Stimulated activated naive CD4-positive, alpha-beta T cell (primary cell): ENCODE measurements at regions not wholly inside any gene's neighbourhood (a gene's known extent, or its start where the extent isn't known, plus 50 kb on each side); places are given as distances from the start of the nearest gene placed in this dataset.

Experiments used
- DNase-seq, 6 experiments: peaks; one replicate each; lab custom pipeline; 2025; lab: John Stamatoyannopoulos, UW

DNA sequence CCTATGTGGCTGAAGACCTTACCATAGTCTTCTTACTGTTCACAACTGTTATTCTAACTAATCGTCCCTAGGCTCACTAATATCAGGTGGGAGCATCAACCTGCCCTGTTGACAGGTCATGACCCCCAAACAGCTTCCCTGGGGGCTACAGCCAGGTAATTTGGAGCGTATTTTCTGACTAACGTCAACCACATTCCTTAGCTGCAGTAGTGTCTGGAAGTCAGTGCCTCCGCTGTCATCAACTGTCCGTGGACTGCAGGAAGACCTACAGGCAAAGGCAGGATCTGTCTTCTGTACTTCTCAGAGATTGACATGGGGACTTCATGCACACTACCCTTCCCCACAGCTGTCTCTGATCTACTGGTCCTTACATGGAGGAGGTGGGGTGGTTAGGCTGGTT is 456.9 kb downstream of the BCL11A start:
- no peak for DNase-seq

- no peak for DNase-seq
Measured at GRCh38 chr2:60095903-60096302, 457.6 kb downstream of the BCL11A start.

DNA sequence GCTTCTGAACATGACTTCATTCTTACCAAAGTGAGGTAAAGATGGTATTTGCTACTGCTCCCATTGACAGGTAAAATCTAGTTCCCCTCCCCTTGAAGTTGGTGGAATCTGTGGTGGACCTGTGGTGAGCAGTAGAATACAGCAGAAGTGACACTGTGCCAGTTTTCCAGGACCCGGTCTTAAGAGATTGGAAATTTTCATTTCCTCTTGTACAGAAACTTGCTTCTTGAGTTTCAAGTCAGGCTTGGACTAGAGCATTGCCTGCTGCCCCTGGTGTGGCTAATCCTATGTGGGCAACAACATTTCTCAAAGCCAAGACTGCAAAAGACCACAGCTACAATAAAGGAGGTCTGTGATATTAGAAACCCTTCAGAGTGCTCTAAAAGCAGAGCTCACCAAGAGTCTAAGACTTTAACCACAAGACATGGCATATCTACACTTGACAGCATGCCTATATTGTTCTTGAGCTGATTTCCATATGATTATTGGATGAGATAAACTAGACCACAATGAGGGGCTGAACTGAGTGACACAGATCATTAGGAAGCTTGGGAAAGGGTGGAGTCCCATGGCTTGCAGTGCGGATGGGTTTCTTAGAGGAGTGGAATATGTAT is 458.1 kb downstream of the BCL11A start:
- DNase-seq: no peak

- no peak for DNase-seq
Measured at GRCh38 chr2:60094450-60094929, 459.0 kb downstream of the BCL11A start.

DNA sequence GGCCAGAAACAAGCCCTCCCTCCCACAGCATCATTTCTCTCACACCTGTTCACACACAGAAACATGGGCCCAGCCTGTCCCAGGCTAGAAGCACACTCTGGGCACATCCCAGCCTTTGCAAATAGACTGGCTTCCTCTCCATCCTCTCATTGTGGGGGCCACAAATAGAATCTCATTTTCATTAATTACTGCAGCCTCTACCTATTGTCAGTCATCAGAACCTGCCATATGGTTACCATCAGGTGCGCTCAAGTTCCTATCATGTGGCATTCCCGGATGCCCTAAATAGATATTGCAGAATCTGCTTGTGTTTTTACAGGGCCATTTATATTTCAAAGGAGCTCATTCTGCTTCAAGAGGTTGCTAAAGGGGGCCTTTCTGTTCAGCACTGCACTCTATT is 460.7 kb downstream of the BCL11A start:
- DNase-seq: no peak

- DNase-seq: no peak
Measured at GRCh38 chr2:60091894-60092293, 461.6 kb downstream of the BCL11A start.

GRCh38 chr2:60091266-60091665 is 462.2 kb downstream of the BCL11A start:
- no peak for DNase-seq

DNA sequence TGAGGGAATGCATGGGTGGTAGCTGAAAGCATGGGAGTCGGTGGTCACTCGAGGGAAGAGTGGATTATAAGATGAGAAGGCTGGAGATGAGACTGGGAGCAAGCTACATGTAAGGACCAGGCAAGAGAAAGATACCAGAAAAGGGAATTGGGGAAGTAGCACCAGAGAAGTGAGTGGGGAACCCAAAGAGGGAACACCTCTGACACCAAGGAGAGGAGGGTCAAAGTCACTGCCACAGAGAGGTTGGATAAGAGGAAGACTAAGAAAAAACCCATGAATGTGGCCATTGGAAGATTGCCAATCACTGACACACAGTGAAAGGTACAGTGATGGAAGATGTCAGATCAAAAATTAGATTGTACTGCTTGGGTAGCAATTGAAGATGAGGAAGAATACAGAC is 473.9 kb downstream of the BCL11A start:
- no peak for DNase-seq

GRCh38 chr2:60075048-60075447 is 478.4 kb downstream of the BCL11A start:
- DNase-seq: no peak

- no peak for DNase-seq
Measured at GRCh38 chr2:60073201-60073600, 480.3 kb downstream of the BCL11A start.

- DNase-seq: no peak
Measured at GRCh38 chr2:60072609-60073008, 480.8 kb downstream of the BCL11A start.

GRCh38 chr2:60071490-60071831 is 482.0 kb downstream of the BCL11A start:
- no peak for DNase-seq

- no peak for DNase-seq
Measured at GRCh38 chr2:60070736-60071489, 482.5 kb downstream of the BCL11A start.

DNA sequence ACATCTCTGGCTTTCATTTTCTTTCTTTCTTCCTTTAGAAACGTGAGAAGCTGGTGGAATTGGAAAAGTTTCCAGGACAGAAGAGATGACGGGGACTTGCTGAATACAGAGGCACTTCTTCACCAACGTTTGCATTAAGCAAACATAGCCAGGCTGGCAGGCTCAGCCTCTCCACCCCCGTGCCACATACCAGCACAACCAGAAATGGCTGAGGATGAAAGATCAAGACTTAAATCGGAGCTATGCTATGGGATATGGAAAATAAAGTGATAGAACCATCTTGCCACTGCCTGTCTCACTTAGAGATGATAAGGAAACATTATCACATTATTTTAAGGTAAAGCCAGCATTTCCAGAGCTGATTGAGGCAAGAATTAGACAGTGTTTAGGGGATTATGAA is 483.3 kb downstream of the BCL11A start:
- DNase-seq: no peak

DNA sequence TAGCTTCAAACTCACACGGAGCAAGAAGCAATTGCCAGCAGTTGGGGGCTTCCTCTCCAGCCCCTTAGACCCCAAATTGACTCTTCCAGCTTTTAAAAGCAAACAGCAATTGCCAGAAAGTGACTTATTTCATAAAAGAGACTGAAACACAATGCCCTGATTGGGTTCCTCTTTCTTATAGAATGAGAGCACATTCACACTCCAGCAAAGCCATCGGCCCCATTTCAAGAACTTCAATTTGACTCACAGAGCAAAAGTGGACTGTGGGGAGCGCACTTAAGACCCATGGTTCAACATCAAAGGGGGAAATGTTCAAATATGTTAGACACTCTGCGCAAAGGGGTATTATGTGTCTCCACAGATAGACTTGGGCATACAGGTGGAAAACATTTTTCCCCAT is 484.7 kb downstream of the BCL11A start:
- no peak for DNase-seq

DNA sequence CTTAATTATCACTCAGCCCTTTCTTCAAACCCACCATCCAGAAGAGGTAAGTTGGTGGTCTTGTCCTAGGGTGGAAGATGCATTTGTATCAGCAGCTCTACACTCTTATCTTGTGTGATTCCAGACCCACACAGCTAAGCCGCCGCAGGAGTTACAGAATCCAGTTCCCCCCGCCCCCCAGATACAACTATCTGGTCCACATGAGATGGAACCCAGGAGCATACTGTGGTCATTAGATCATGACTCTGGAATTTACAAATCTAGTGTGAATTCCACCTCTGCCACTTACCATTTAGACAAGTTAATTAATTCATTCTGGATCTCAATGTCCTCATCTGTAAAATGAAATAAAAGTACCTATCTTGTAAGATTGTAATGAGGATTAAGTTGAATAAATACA is 486.4 kb downstream of the BCL11A start:
- DNase-seq: no peak

GRCh38 chr2:60066096-60066839 is 487.2 kb downstream of the BCL11A start:
- no peak for DNase-seq

DNA sequence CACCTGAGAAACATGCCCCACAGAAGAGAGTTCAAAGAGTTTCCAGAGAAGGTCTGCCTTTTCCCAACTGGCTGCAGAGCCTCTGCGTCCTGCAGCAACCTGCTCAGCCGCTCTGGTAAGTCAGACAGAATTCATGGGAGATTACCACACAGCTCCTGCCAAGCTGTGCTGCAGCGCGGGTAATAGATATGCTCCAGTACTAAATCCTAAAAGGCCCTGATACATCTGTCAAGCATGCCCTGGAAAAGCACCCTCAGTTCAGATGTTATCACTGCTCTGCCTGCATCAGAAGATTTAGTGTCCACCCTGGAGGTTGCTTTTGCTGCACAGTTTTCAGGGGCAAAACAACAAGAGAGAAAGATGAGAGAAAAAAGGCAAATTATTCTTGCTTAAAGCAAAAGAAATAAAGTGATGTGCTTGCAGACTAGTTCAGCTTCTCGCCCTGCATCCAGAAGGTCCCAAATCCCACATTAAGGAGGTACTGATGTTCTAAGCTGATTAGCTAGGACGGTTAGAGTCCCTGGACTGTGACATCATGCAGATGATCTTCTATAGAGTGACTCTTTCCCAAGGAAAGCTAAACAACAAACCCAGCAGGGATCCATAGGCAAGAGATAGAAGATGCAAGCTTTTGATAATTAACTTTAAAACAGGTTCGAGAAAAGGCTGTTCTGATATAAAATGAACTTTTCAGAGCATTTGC is 488.6 kb downstream of the BCL11A start:
- DNase-seq: no peak

GRCh38 chr2:60058781-60059180 is 494.7 kb downstream of the BCL11A start:
- no peak for DNase-seq

- DNase-seq: no peak
Measured at GRCh38 chr2:60054571-60055340, 498.7 kb downstream of the BCL11A start.

DNA sequence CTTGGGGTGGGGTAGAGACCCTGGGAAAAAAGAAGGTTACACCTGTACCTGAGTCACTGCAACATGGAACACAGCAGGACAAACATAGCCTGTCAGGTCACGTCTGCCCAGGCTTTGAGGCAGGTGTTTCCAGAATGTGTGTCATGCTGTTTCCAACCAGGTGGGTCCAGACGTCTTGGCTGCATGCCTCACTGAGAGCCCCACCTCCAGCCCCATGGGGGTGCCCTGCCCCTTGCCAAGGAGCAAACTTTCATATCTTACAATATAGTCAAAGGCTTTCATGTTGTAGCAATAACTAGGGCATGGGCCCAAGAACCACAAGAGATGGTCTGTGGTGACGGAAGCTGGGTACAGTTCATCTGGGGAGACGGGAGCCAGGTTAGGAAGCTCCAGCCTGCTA is 499.7 kb downstream of the BCL11A start:
- DNase-seq: no peak

GRCh38 chr2:60052601-60053000 is 500.9 kb downstream of the BCL11A start:
- no peak for DNase-seq
